ENCODE measurements at regions not wholly inside any gene's neighbourhood (a gene's known extent, or its start where the extent isn't known, plus 50 kb on each side); places are given as distances from the start of the nearest gene placed in this dataset.

GRCh38 chrX:109934434-109934833, 68.5 kb upstream of the TMEM164 start:
- peak; percentile 19 for DNase-seq

- DNase-seq, result no peak
Observed at GRCh38 chrX:109934935-109935334, 68.0 kb upstream of the TMEM164 start.

- DNase-seq, result no peak
Observed at GRCh38 chrX:109936114-109936513, 66.8 kb upstream of the TMEM164 start.

- no peak for DNase-seq
Observed at GRCh38 chrX:109936598-109936997, 66.3 kb upstream of the TMEM164 start.

- no peak for DNase-seq
Observed at GRCh38 chrX:109939498-109939897, 63.4 kb upstream of the TMEM164 start.

- DNase-seq, result no peak
Observed at GRCh38 chrX:109940411-109940810, 62.5 kb upstream of the TMEM164 start.

GRCh38 chrX:109943092-109943739, 59.7 kb upstream of the TMEM164 start:
- no peak for DNase-seq

GRCh38 chrX:109943740-109944092, 59.2 kb upstream of the TMEM164 start:
- no peak for DNase-seq

GRCh38 chrX:109952050-109952449, 50.9 kb upstream of the TMEM164 start:
- peak; percentile 2 for DNase-seq

- no peak for DNase-seq
Observed at GRCh38 chrX:109952985-109953905, 49.7 kb upstream of the TMEM164 start.
